Heart left ventricle (tissue), 16 donors: ENCODE measurements at regions not wholly inside any gene's neighbourhood (a gene's known extent, or its start where the extent isn't known, plus 50 kb on each side); places are given as distances from the start of the nearest gene placed in this dataset.

Experiments
- ATAC-seq, 4 donors: fragments of 200-7000 bp; cut with Tn5 transposase; one replicate each; pipeline ENCODE4 v1.9.1; 2020 to 2022; ENCODE audit warnings: moderate library complexity in 4 of 4, mild to moderate bottlenecking in 3 of 4, moderate number of reproducible peaks in 1 of 4
- DNase-seq, 5 donors: peaks; one replicate each; pipeline ENCODE4 v3.0.0-alpha.2; 2020
- H3K27ac ChIP-seq, 12 donors: fragments of 200-600 bp; sonication (generic) in 4 of 12; one replicate each; pipeline versions ENCODE4 v1.5.0 to v1.8.0; 2016 to 2022; ENCODE audit warnings: mild to moderate bottlenecking in 2 of 12
- H3K27me3 ChIP-seq, 9 donors: fragments of 200-600 bp; sonication (generic) in 2 of 9; one replicate each; pipeline versions ENCODE4 v1.5.1 to v1.8.0; 2016 to 2022; ENCODE audit warnings: mild to moderate bottlenecking in 3 of 9
- H3K36me3 ChIP-seq, 9 donors: fragments of 200-600 bp; sonication (generic) in 2 of 9; one replicate each; pipeline versions ENCODE4 v1.5.0 to v1.8.0; 2018 to 2022; ENCODE audit warnings: mild to moderate bottlenecking in 2 of 9
- H3K4me1 ChIP-seq, 12 donors: fragments of 200-600 bp; sonication (generic) in 4 of 12; one replicate each; pipeline versions ENCODE4 v1.5.0 to v1.8.0; 2016 to 2022; ENCODE audit warnings: mild to moderate bottlenecking in 3 of 12
- H3K4me3 ChIP-seq, 12 donors: fragments of 200-600 bp; sonication (generic) in 4 of 12; one replicate each; pipeline versions ENCODE4 v1.5.0 to v1.8.0; 2017 to 2022; ENCODE audit warnings: mild to moderate bottlenecking in 9 of 12, moderate library complexity in 4 of 12
- H3K9me3 ChIP-seq, 12 donors: fragments of 200-600 bp; sonication (generic) in 4 of 12; one replicate each; pipeline versions ENCODE4 v1.5.0 to v1.8.0; 2016 to 2022; ENCODE audit warnings: mild to moderate bottlenecking in 1 of 12
- POLR2A ChIP-seq, 2 donors: fragments of 450-650 bp; IDR thresholded peaks; one replicate each; pipeline ENCODE4 v1.6.1; 2017; ENCODE audit warnings: antibody characterized with exemption in 2 of 2, mild to moderate bottlenecking in 2 of 2, moderate library complexity in 2 of 2
- WGBS, 4 donors: extraction: QIAGEN DNeasy Blood & Tissue Kit in 2 of 4; methylation state at CpG; one replicate each; pipeline versions ENCODE4 v1.1.5 to v1.1.7; 2013 to 2018; 5-methylcytosine and 5-hydroxymethylcytosine counted together
- intact Hi-C, 10 donors: fragments of 100-400 bp; cut with DNase I; formaldehyde crosslinking; loops; one replicate each; pipeline versions ENCODE4 v1.11.1 to v1.14.2; 2022
- TF ChIP-seq, protein P1 (sequence below), 12 donors: fragments of 200-600 bp; sonication (generic) in 4 of 12; IDR thresholded peaks; one replicate each; pipeline versions ENCODE4 v1.5.0 to v1.8.0; 2018 to 2022; ENCODE audit warnings: antibody characterized with exemption in 12 of 12, mild to moderate bottlenecking in 5 of 12
- donor health status: ischemic (EF 13 %, LVEDD 7.1; RV severe dilation, severe dysfunction).
- donor health status: healthy with polysubstance abuse.
- donor health status: DM: no; HTN: yes; CAD: no.
- donor health status: DM: no; HTN: no; CAD: no.
- donor health status: ischemic (EF 25% LVEDD 6.9; RV normal size, moderate dysfunction).
- donor health status: ischemic (EF 25% LVEDD 5.7; RV mildly dilated, moderate dysfunction).
- donor health status: healthy.
- donor health status: DM: yes; HTN: yes; CAD: no.
- donor health status: ischemic (EF 35%, LVEDD 5.7; RV mildly dilated, moderate dysfunction).
- donor health status: nonischemic (EF 11% LVEDD 7.7; RV severe dilation, severe dysfunction).
- donor health status: DM: yes; HTN: yes; CAD: no.
- donor health status: PGD.
- donor health status: ischemic (EF 29% LVEDD 5.4; RV normal size, mild dysfunction).
- donor health status: nonischemic (EF 23%, LVEDD 6.1; RV moderate dilation, normal function).

DNA sequence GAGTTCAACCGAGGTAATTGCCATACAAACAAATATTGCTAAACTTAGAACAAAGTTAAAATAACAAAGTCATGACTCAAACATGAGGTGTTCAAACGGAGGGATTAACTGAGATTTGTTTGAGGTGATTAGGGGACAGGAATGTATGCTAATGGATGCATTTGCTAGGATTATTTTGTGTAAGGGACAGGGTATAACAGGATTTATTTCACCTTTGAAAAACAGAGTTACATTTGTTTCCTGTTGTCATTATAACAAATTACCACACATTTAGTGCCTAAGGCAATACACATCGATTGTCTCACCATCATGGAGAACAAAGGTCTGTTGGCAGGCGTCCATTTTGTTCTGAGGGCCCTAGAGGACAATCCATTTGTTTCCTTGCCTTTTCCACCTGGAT, 304.3 kb upstream of the CNTNAP5 start:
- Histone ChIP-seq H3K4me1 (no peaks in the 10 kb centered on the region), H3K27ac (no peak overlapping the region), H3K36me3 (no peaks in the 10 kb centered on the region), H3K4me3 (no peak overlapping the region), H3K9me3 (peaks cover 0 to 4% (median 0%) of the 10 kb centered on the region in 12 donors), H3K27me3 (no peaks in the 10 kb centered on the region)
- WGBS, 4 donors, result 62 to 70% (median 66%) methylated on average over 4 of the region's 4 CpGs
- DNase-seq (no peak), ATAC-seq (no peak)
- intact Hi-C loops, result no loop called here
- TF ChIP-seq, protein P1, sequence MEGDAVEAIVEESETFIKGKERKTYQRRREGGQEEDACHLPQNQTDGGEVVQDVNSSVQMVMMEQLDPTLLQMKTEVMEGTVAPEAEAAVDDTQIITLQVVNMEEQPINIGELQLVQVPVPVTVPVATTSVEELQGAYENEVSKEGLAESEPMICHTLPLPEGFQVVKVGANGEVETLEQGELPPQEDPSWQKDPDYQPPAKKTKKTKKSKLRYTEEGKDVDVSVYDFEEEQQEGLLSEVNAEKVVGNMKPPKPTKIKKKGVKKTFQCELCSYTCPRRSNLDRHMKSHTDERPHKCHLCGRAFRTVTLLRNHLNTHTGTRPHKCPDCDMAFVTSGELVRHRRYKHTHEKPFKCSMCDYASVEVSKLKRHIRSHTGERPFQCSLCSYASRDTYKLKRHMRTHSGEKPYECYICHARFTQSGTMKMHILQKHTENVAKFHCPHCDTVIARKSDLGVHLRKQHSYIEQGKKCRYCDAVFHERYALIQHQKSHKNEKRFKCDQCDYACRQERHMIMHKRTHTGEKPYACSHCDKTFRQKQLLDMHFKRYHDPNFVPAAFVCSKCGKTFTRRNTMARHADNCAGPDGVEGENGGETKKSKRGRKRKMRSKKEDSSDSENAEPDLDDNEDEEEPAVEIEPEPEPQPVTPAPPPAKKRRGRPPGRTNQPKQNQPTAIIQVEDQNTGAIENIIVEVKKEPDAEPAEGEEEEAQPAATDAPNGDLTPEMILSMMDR (IDR thresholded peaks at IDR 0.05), result no peak
- TF ChIP-seq POLR2A (IDR thresholded peaks at IDR 0.05), result no peak

DNA sequence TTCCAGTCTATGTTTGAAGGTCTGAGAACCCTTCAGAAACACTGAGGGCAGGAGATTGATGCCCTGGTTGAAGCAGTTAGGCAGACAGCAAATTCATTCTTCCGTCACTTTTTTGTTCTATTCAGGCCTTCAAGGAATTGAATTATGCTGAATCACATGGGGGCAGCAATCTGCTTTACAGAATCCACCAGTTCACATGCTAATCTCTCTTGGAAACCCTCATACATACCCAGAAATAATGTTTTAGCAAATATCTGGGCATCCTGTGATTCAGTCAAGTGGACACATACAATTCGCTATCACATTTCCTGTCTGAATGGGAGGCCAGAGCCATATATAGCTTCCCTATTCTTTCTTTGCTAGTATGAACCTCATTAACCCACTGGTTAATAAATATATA, 301.4 kb upstream of the CNTNAP5 start:
- ATAC-seq (no peak), DNase-seq (no peak)
- Histone ChIP-seq H3K27ac (no peak overlapping the region), H3K36me3 (no peaks in the 10 kb centered on the region), H3K27me3 (no peaks in the 10 kb centered on the region), H3K9me3 (peaks cover 0 to 4% (median 0%) of the 10 kb centered on the region in 12 donors), H3K4me1 (no peaks in the 10 kb centered on the region), H3K4me3 (no peak overlapping the region)
- intact Hi-C loops, result no loop called here
- 62 to 79% (median 70%) methylated on average over 2 of the region's 2 CpGs for WGBS, 4 donors
- TF ChIP-seq, protein P1 (IDR thresholded peaks at IDR 0.05), result no peak
- TF ChIP-seq POLR2A (IDR thresholded peaks at IDR 0.05), result no peak

DNA sequence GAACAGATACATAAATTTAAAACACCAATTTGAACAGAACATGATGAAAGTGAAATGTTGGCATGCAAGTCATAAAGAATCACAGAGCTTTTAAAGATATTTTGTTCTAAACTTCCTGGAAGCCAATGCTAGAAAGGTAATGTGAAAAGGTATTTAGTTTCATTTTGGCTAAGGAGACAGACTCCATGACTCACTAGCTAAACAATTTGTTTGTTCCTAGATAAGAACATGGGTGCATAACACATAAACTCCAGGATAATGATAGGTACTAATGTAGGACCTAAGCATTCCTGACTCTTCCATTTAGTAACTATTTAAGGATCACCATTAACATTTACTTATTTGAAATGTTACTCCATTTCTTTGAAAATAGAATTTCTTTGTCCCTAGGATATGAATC, 292.5 kb upstream of the CNTNAP5 start:
- no peaks in the 10 kb centered on the region for H3K36me3 ChIP-seq
- H3K27me3 ChIP-seq, result no peaks in the 10 kb centered on the region
- no peaks in the 10 kb centered on the region for H3K9me3 ChIP-seq
- intact Hi-C loops, result no loop called here
- no peak for ATAC-seq
- TF ChIP-seq, protein P1 (IDR thresholded peaks at IDR 0.05), result no peak
- no peak for TF ChIP-seq POLR2A (IDR thresholded peaks at IDR 0.05)
- no peak overlapping the region for H3K27ac ChIP-seq
- H3K4me1 ChIP-seq, result no peaks in the 10 kb centered on the region
- DNase-seq, result no peak
- no peak overlapping the region for H3K4me3 ChIP-seq

DNA sequence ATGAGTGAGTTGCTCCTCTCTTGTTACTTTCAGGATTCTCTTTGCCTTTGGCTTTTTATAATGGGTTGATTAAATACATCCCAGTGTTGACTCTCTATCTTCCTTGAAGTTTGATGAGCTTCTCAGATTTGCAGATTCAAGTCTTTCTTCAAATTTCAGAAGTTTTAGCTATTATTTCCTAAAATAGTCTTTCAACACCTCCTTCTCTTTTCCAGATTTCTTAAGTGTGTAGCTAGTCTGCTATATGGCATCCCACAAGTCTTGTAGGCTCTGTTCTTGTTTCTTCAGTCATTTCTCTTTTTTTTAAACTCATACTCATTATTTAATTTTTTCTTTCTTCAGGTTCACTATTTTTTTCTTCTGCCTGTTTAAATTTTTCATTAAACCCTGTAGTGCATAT, 287.7 kb upstream of the CNTNAP5 start:
- Histone ChIP-seq H3K27ac (no peak overlapping the region), H3K9me3 (no peaks in the 10 kb centered on the region), H3K4me3 (no peak overlapping the region), H3K36me3 (no peaks in the 10 kb centered on the region), H3K27me3 (no peaks in the 10 kb centered on the region), H3K4me1 (no peaks in the 10 kb centered on the region)
- DNase-seq (no peak), ATAC-seq (no peak)
- TF ChIP-seq, protein P1 (IDR thresholded peaks at IDR 0.05), result no peak
- no peak for TF ChIP-seq POLR2A (IDR thresholded peaks at IDR 0.05)
- intact Hi-C loops, result no loop called here
